Activated T-helper 17 cell treated with anti-CD3 and anti-CD28 coated beads, Interleukin-2, amount 50 U/mL, for 72 hours (primary cell): ENCODE measurements at regions not wholly inside any gene's neighbourhood (a gene's known extent, or its start where the extent isn't known, plus 50 kb on each side); places are given as distances from the start of the nearest gene placed in this dataset.

ENCODE experiments used
- ATAC-seq: fragments of 150-1000 bp; cut with Tn5 transposase; replicated peaks from 2 replicates; pipeline ENCODE4 v1.10.0; 2021; ENCODE audit warnings: mild to moderate bottlenecking, moderate library complexity
- H3K27ac Mint-ChIP-seq: one replicate; pipeline ENCODE4 v1.8.0; 2022; ENCODE audit warnings: mixed read lengths
- H3K27me3 Mint-ChIP-seq: one replicate; pipeline ENCODE4 v1.8.0; 2022; ENCODE audit warnings: mixed read lengths
- H3K36me3 Mint-ChIP-seq: one replicate; pipeline ENCODE4 v1.8.0; 2022; ENCODE audit warnings: low read depth, mild to moderate bottlenecking, mixed read lengths
- H3K4me1 Mint-ChIP-seq: one replicate; pipeline ENCODE4 v1.8.0; 2022; ENCODE audit warnings: mixed read lengths
- H3K4me3 Mint-ChIP-seq: one replicate; pipeline ENCODE4 v1.8.0; 2022; ENCODE audit warnings: mild to moderate bottlenecking, mixed read lengths
- H3K9me3 Mint-ChIP-seq: one replicate; pipeline ENCODE4 v1.8.0; 2022; ENCODE audit warnings: mixed read lengths

DNA sequence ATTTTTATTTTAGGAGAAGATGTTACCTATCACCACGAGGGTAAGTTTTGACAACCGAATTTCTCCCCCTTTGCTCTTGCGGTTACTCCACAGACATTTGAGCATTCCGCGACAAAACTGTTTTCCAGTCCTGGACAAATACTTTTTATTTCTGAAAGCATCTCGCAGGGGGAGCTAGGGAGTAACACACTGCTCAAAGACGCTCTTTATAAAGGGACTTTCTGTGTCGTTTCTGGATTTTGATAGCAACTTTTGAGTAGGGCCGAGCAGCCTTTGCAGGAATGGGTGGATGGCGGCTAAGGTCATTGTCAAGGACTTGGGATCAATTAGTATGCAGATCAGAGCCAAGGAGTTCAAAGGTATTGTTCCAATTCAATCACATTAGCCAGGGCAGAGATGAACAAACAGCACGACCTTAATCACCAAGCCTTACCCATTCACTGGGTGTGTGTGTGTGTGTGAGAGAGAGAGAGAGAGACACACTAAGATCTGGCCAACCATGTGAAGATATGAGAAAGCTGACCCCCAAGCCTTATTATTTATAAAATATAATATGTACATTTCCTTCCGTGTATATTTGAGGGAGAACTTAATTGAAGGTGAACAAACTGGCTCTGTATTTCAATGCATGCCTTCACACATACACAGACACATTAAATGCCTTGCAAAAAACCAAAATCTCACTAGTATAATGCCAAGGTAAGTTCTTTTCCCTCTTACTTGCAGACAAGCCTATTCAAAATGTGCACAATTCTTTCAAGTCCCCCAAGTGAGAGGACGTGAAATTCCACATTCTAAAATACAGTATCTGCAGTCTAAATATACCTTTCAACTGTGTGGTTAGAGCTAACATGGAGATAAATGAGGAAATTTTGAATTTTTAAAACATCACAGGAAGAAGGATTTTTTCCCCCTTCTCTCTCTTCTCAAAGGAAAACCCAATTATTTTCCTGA, 613.8 kb downstream of the VRK1 start:
- ATAC-seq, result no peak
- Mint-ChIP-seq H3K36me3 (peaks cover 5% of the 10 kb centered on the region), H3K9me3 (no peaks in the 10 kb centered on the region), H3K4me3 (no peak overlapping the region), H3K4me1 (peaks cover 24% of the 10 kb centered on the region), H3K27ac (no peak overlapping the region), H3K27me3 (no peaks in the 10 kb centered on the region)

DNA sequence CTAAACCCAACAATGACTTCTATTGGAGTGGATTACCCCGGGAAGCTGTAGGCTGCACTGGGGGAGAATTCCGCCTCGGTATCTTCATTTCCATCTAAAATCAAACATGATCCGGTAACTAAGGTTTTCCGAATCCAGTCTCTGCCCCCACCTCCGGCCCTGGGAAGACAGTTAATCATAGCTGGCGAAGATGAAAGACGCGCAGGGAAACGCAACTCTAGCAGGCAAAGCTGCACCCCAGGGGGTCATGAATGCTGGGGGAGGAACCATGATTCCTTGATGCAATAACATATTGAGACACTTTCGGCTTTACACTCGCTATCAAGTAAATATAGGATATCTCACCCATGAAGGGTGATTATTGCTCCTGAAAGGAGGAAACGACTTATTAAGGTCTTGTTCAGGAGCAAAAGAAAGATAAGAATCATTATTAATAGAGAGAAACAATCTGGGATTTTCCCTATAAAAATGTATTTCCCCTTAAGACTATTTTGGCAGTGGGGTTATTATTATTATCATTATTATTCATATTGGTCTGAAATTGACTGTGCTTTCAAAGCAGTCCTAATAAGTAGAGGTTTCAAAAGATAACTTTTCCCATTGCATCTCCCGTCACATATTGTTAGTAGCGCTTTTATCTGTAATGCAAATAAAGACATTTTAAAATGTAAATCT, 614.9 kb downstream of the VRK1 start:
- Mint-ChIP-seq H3K36me3 (peaks cover 5% of the 10 kb centered on the region), H3K4me3 (no peak overlapping the region), H3K4me1 (peaks cover 24% of the 10 kb centered on the region), H3K9me3 (no peaks in the 10 kb centered on the region), H3K27ac (no peak overlapping the region), H3K27me3 (no peaks in the 10 kb centered on the region)
- no peak for ATAC-seq

GRCh38 chr14:97413022-97413539, 615.9 kb downstream of the VRK1 start:
- Mint-ChIP-seq H3K4me3 (no peak overlapping the region), H3K27me3 (no peaks in the 10 kb centered on the region), H3K27ac (no peak overlapping the region), H3K9me3 (no peaks in the 10 kb centered on the region), H3K4me1 (peaks cover 15% of the 10 kb centered on the region), H3K36me3 (peaks cover 5% of the 10 kb centered on the region)
- no peak for ATAC-seq

DNA sequence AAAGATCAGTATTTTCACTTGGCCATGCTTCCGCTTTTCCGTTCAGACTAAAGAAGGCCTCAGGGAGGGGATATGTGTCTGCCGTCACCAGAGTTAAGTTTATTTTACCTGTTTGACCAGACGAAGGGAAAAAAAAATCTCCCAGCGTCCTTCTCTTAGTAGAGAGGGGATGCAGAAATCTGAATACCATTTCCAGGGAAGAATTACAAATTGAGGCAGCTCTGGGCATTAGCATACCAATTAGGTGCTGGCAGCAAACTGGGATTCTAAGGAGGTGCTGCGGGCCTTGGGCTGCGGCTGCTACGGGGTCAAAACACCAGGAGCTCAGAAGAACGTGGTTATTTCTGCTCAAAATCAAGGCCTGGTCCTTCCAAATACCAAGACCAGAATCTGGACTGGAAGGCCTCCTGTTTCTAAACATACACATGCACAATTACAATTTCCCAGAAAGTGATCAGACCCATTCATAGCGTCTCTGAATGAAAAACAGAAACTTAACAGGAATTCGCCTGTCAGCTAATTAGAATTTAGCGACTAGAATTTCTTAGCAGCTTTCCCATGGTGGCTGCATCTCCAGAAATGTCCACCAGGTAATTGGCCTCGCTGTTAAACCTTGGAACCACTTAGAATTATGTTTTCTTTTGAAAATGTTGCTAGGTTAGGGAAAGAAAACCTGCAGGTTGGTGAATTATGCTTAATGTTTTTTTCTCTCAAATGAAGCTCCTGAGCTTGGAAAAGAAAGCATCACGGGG, 617.0 kb downstream of the VRK1 start:
- H3K4me3 Mint-ChIP-seq, result no peak overlapping the region

GRCh38 chr14:97414718-97415098, 617.5 kb downstream of the VRK1 start:
- Mint-ChIP-seq H3K27ac (no peak overlapping the region), H3K9me3 (no peaks in the 10 kb centered on the region), H3K27me3 (no peaks in the 10 kb centered on the region), H3K36me3 (no peaks in the 10 kb centered on the region), H3K4me3 (peak overlapping the region; percentile 5), H3K4me1 (peaks cover under 1% of the 10 kb centered on the region)
- no peak for ATAC-seq

More for the DNA sequence above, 617.0 kb downstream of the VRK1 start:
- H3K9me3 Mint-ChIP-seq, result no peaks in the 10 kb centered on the region
- peaks cover under 1% of the 10 kb centered on the region for H3K36me3 Mint-ChIP-seq
- H3K27ac Mint-ChIP-seq, result no peak overlapping the region
- no peaks in the 10 kb centered on the region for H3K27me3 Mint-ChIP-seq
- no peak for ATAC-seq
- peaks cover 6% of the 10 kb centered on the region for H3K4me1 Mint-ChIP-seq

GRCh38 chr14:97415907-97416306, 618.7 kb downstream of the VRK1 start:
- Mint-ChIP-seq H3K4me1 (no peaks in the 10 kb centered on the region), H3K27me3 (no peaks in the 10 kb centered on the region), H3K4me3 (peak overlapping the region; percentile 5), H3K27ac (no peak overlapping the region), H3K36me3 (no peaks in the 10 kb centered on the region), H3K9me3 (no peaks in the 10 kb centered on the region)
- peak; percentile 19 for ATAC-seq

GRCh38 chr14:97416550-97416949, 619.4 kb downstream of the VRK1 start:
- no peaks in the 10 kb centered on the region for H3K27me3 Mint-ChIP-seq
- no peak for ATAC-seq
- H3K9me3 Mint-ChIP-seq, result no peaks in the 10 kb centered on the region
- no peak overlapping the region for H3K27ac Mint-ChIP-seq
- no peaks in the 10 kb centered on the region for H3K36me3 Mint-ChIP-seq
- no peaks in the 10 kb centered on the region for H3K4me1 Mint-ChIP-seq
- H3K4me3 Mint-ChIP-seq, result peak overlapping the region; percentile 5

DNA sequence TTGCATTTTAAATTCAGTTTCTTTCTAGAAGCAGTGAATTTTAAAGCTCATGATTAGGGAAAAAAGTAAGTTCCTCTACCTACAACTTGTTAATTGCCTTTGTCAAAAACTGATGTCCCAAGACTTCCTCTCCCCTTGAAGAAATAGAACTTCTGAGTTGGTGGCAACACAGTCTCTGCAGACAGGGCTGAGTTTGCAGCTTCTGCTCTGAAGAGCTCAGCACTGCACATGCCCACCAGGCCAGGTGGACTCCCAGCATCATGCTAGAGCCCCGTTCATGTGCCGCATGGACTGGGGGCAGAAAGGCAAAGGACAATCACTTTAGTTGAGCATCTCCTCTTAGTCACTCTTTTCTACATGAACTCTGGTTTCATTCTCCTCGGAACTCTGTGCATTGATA, 620.1 kb downstream of the VRK1 start:
- ATAC-seq, result no peak

GRCh38 chr14:97420211-97420610, 623.0 kb downstream of the VRK1 start:
- Mint-ChIP-seq H3K27me3 (no peaks in the 10 kb centered on the region), H3K27ac (no peak overlapping the region), H3K9me3 (no peaks in the 10 kb centered on the region), H3K4me3 (no peak overlapping the region), H3K4me1 (no peaks in the 10 kb centered on the region), H3K36me3 (no peaks in the 10 kb centered on the region)
- ATAC-seq, result no peak

More for the DNA sequence above, 620.1 kb downstream of the VRK1 start:
- Mint-ChIP-seq H3K36me3 (no peaks in the 10 kb centered on the region), H3K27me3 (no peaks in the 10 kb centered on the region), H3K9me3 (no peaks in the 10 kb centered on the region), H3K4me1 (no peaks in the 10 kb centered on the region), H3K4me3 (no peak overlapping the region), H3K27ac (no peak overlapping the region)

GRCh38 chr14:97426776-97427175, 629.6 kb downstream of the VRK1 start:
- no peak for ATAC-seq
- Mint-ChIP-seq H3K9me3 (no peaks in the 10 kb centered on the region), H3K36me3 (no peaks in the 10 kb centered on the region), H3K4me3 (no peak overlapping the region), H3K27ac (no peak overlapping the region), H3K27me3 (no peaks in the 10 kb centered on the region), H3K4me1 (no peaks in the 10 kb centered on the region)

DNA sequence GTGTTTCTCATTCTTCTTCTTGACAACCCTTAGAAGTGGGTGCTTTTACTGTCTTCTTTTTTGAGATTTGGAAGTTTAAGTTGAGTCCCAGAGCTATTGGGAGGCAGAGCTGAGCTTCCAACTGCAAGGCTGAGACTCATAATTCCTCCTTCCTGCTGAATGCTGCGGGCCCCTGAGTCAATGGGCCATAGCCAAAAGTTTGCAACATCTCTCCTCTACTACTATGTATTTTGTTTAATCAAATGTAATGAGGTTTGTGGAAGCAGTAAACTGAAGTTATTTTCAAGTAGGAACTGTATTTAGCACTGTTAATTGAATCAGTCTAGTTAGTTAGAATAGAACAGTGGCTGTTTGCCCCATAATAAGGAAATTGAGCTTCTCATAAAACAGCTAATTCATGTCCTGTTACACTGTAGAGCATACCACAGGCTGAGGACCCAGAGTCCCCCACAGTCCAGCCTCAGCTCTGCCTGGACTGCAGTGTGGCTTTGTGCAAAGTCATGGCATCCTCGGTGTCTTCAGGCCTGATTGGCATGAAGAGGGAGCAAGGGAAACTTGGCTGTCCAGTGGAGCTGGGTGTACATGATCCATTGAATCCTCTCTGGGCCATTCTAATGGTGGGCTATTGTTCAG, 631.7 kb downstream of the VRK1 start:
- ATAC-seq, result no peak
- Mint-ChIP-seq H3K27me3 (peaks cover 3% of the 10 kb centered on the region), H3K36me3 (no peaks in the 10 kb centered on the region), H3K27ac (no peak overlapping the region), H3K4me1 (no peaks in the 10 kb centered on the region), H3K4me3 (no peak overlapping the region), H3K9me3 (peaks cover 4% of the 10 kb centered on the region)

- Mint-ChIP-seq H3K36me3 (no peaks in the 10 kb centered on the region), H3K27me3 (peaks cover 3% of the 10 kb centered on the region), H3K4me1 (no peaks in the 10 kb centered on the region), H3K9me3 (peaks cover 4% of the 10 kb centered on the region), H3K27ac (no peak overlapping the region), H3K4me3 (no peak overlapping the region)
- no peak for ATAC-seq
Measured at GRCh38 chr14:97432586-97432985, 635.4 kb downstream of the VRK1 start.

DNA sequence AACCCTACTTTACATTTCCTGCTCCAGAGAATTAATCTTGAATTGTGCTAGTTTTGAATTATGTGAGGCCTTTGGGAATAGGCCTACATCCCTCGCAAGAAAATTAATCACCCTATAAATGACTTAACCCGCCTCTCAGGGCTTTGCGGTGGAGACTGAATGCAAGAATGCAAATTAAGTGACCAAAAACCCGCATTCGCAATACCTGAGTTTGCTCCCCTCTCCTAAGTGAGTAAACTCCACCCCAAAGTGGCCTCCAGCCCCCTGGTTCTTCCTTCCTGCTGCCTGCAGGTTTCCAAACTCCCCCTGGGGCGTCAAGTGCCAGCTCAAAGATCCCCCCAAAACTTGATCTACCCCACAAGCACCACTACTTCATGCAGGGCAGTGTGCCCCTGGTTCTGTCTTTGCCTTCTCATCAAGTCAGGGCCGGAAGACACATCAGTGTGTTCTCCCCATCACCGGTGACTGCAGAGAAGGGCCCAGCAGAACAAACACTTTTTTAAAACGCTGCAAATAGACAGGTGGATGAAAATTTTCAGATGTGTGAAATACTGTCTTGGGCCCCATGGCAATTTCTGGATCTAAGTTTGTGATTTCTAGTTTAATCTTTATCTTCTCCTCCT, 644.7 kb downstream of the VRK1 start:
- ATAC-seq, result peak; percentile 56
- H3K4me1 Mint-ChIP-seq, result peaks cover 17% of the 10 kb centered on the region
- peak overlapping the region; percentile 95 for H3K27ac Mint-ChIP-seq
- no peaks in the 10 kb centered on the region for H3K36me3 Mint-ChIP-seq
- H3K9me3 Mint-ChIP-seq, result peaks cover 4% of the 10 kb centered on the region
- peak overlapping the region; percentile 63 for H3K4me3 Mint-ChIP-seq
- no peaks in the 10 kb centered on the region for H3K27me3 Mint-ChIP-seq
